Ovary (tissue), 7 donors: ENCODE measurements at regions not wholly inside any gene's neighbourhood (a gene's known extent, or its start where the extent isn't known, plus 50 kb on each side); places are given as distances from the start of the nearest gene placed in this dataset.

ENCODE experiments used
- DNase-seq, 5 donors: peaks; one replicate each; pipeline ENCODE4 v3.0.0-alpha.2; 2019 to 2020
- H3K27ac ChIP-seq, 2 donors: fragments of 200-600 bp; one replicate each; pipeline versions ENCODE4 v1.5.1 to v1.8.0; 2019 to 2022
- H3K27me3 ChIP-seq: fragments of 200-600 bp; one replicate; pipeline ENCODE4 v1.8.0; 2022
- H3K36me3 ChIP-seq: fragments of 200-600 bp; sonication (generic); one replicate; pipeline ENCODE4 v1.5.1; 2019
- H3K4me1 ChIP-seq: one replicate; pipeline ENCODE4 v1.8.1; 2013; ENCODE audit warnings: mild to moderate bottlenecking, moderate library complexity; ENCODE audit not compliant: insufficient read depth
- H3K4me3 ChIP-seq: fragments of 200-600 bp; sonication (generic); one replicate; pipeline ENCODE4 v1.5.1; 2017
- H3K9me3 ChIP-seq, 2 donors: fragments of 200-600 bp in 1 of 2; sonication (generic) in 1 of 2; one replicate each; pipeline versions ENCODE4 v1.5.1 to v1.8.1; 2013 to 2019; ENCODE audit warnings: mild to moderate bottlenecking in 1 of 2, moderate library complexity in 1 of 2
- EP300 ChIP-seq: sonication (generic); formaldehyde crosslinking; IDR thresholded peaks from one replicate; pipeline ENCODE4 v1.6.1; 2017; ENCODE audit warnings: antibody characterized with exemption
- POLR2A ChIP-seq: fragments of 450-650 bp; IDR thresholded peaks from one replicate; pipeline ENCODE4 v1.6.1; 2017; ENCODE audit warnings: antibody characterized with exemption, mild to moderate bottlenecking, moderate library complexity
- WGBS, 3 donors: extraction: QIAGEN DNeasy Blood & Tissue Kit in 1 of 3; methylation state at CpG; one replicate each; pipeline versions ENCODE4 v1.1.5 to v1.1.7; 2013 to 2017; 5-methylcytosine and 5-hydroxymethylcytosine counted together
- intact Hi-C, 4 donors: fragments of 100-400 bp; cut with DNase I; formaldehyde crosslinking; loops; one replicate each; pipeline versions ENCODE4 v1.11.0 to v1.15.1; 2022 to 2023
- TF ChIP-seq, protein P1 (sequence below), 3 donors: fragments of 450-650 bp in 2 of 3; fragments of 200-600 bp in 1 of 3; IDR thresholded peaks; one replicate each; pipeline versions ENCODE4 v1.5.1 to v1.8.0; 2016 to 2022; ENCODE audit warnings: antibody characterized with exemption in 3 of 3, mild to moderate bottlenecking in 1 of 3
- donor health status: DM: no; HTN: no; CAD: no; lungs with moderate emphysema.
- donor health status: DM: no; HTN: no; CAD: no.
- donor health status: Bipolar disorder and iron deficiency.
- donor health status: DM: no; HTN: no; CAD: no.
- donor health status: DM: yes; HTN: yes; CAD: no.

DNA sequence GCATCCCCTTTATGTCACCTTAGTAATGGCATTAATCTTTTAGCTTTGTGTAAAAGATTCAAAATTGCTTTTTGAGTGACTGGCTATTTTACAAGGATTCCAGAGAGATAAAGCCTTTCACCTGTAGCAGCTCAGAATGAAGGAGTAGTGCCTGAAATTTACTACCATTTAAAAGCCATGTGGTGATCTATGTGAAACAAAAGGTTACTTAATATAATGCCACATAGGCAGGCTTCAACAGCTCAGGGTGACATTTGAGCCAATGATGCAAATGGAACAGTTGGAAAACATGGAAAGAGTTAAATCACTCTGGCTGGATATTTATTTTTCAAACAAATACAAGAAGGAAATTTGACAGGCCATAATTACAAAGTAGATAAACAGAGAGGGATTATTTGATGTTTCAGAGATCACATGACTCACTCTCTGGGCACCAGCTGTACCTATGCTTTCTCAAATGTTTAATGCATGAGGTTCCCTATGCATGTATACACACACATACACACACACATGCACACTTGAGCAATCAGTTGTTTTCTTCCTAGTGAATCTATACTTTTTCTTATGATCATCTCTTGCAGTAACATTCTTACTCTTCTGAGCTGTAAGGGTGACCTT is 171.5 kb downstream of the ZMAT3 start:
- no peaks in the 10 kb centered on the region for H3K9me3 ChIP-seq
- intact Hi-C loops, result no loop called here
- DNase-seq, result no peak
- H3K4me1 ChIP-seq, result no peaks in the 10 kb centered on the region
- H3K36me3 ChIP-seq, result no peaks in the 10 kb centered on the region
- no peaks in the 10 kb centered on the region for H3K27me3 ChIP-seq
- H3K27ac ChIP-seq, result no peak overlapping the region
- TF ChIP-seq EP300 (no peak), POLR2A (no peak)
- TF ChIP-seq, protein P1, sequence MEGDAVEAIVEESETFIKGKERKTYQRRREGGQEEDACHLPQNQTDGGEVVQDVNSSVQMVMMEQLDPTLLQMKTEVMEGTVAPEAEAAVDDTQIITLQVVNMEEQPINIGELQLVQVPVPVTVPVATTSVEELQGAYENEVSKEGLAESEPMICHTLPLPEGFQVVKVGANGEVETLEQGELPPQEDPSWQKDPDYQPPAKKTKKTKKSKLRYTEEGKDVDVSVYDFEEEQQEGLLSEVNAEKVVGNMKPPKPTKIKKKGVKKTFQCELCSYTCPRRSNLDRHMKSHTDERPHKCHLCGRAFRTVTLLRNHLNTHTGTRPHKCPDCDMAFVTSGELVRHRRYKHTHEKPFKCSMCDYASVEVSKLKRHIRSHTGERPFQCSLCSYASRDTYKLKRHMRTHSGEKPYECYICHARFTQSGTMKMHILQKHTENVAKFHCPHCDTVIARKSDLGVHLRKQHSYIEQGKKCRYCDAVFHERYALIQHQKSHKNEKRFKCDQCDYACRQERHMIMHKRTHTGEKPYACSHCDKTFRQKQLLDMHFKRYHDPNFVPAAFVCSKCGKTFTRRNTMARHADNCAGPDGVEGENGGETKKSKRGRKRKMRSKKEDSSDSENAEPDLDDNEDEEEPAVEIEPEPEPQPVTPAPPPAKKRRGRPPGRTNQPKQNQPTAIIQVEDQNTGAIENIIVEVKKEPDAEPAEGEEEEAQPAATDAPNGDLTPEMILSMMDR (IDR thresholded peaks at IDR 0.05), result no peak
- no peak overlapping the region for H3K4me3 ChIP-seq

DNA sequence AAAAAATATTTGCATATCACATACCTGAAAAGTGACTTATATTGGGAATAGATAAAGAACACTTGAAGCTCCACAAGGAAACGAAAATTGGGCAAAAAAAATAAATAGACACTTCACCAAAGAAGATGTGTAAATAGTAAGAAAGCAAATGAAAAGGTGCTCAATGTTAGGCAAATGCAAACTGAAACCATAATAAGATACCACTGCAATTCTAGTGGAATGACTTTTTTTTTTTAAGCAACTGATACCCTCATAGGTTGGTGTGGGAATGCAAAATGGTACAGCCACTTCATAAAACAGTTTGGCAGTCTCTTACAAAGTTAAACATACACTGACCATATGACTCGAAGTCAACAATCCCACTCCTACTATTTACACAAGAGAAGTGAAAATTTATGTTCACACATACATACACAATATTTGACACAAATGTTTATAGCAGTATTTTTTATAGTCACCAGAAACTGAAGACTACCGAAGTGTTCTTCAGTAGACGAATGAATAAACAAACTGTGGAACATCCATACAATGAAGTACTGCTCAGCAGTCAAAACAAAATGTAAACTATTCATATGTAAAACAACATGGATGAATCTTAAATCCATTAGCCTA is 176.3 kb downstream of the ZMAT3 start:
- WGBS, 3 donors, result 76 to 86% (median 77%) methylated on average over 4 of the region's 4 CpGs
- TF ChIP-seq, protein P1 (IDR thresholded peaks at IDR 0.05), result no peak
- no peak for TF ChIP-seq POLR2A
- TF ChIP-seq EP300, result no peak
- Histone ChIP-seq H3K4me3 (no peak overlapping the region), H3K27ac (no peak overlapping the region), H3K4me1 (no peaks in the 10 kb centered on the region), H3K27me3 (no peaks in the 10 kb centered on the region), H3K9me3 (no peaks in the 10 kb centered on the region), H3K36me3 (no peaks in the 10 kb centered on the region)
- intact Hi-C loops, result loop anchor here in 1 of 4 donors (10.0 kb wide), 1 partner anchor 590 kb away; no protein-coding TSS in a partner anchor
- DNase-seq, result no peak
